OCI-LY7 (cell line): ENCODE measurements at regions not wholly inside any gene's neighbourhood (a gene's known extent, or its start where the extent isn't known, plus 50 kb on each side); places are given as distances from the start of the nearest gene placed in this dataset.

Experiments
- CTCF ChIP-seq: fragments of 200-600 bp; sonication (generic); conservative IDR thresholded peaks from 2 replicates; pipeline ENCODE4 v1.5.1; 2014; ENCODE audit warnings: mild to moderate bottlenecking, antibody characterized with exemption, low read length, moderate library complexity, mixed read lengths
- EZH2phosphoT487 ChIP-seq: fragments of 200-600 bp; sonication (generic); IDR thresholded peaks from 2 replicates; pipeline ENCODE4 v1.6.1; 2018; ENCODE audit warnings: low read depth, borderline replicate concordance, mild to moderate bottlenecking, mixed run types, antibody characterized with exemption, low read length, moderate library complexity, mixed read lengths

GRCh38 chr6:10332111-10332510 lies 82.8 kb downstream of the TFAP2A start:
- TF ChIP-seq CTCF (no peak), EZH2phosphoT487 (no peak)
